Heart right ventricle (tissue), 16 donors: ENCODE measurements at regions not wholly inside any gene's neighbourhood (a gene's known extent, or its start where the extent isn't known, plus 50 kb on each side); places are given as distances from the start of the nearest gene placed in this dataset.

Source experiments
- ATAC-seq, 8 donors: fragments of 200-7000 bp; cut with Tn5 transposase; one replicate each; pipeline ENCODE4 v1.9.1; 2020; ENCODE audit warnings: mild to moderate bottlenecking in 8 of 8, moderate library complexity in 8 of 8, moderate number of reproducible peaks in 1 of 8
- DNase-seq, 2 donors: peaks; one replicate each; pipeline ENCODE4 v3.0.0-alpha.2; 2020
- H3K27ac ChIP-seq, 10 donors: fragments of 200-600 bp; sonication (generic) in 2 of 10; one replicate each; pipeline versions ENCODE4 v1.5.0 to v1.8.0; 2020 to 2022; ENCODE audit warnings: mild to moderate bottlenecking in 3 of 10
- H3K27me3 ChIP-seq, 7 donors: fragments of 200-600 bp; one replicate each; pipeline ENCODE4 v1.8.0; 2021 to 2022; ENCODE audit warnings: mild to moderate bottlenecking in 2 of 7
- H3K36me3 ChIP-seq, 9 donors: fragments of 200-600 bp; sonication (generic) in 1 of 9; one replicate each; pipeline versions ENCODE4 v1.5.0 to v1.8.0; 2020 to 2022; ENCODE audit warnings: mild to moderate bottlenecking in 2 of 9
- H3K4me1 ChIP-seq, 9 donors: fragments of 200-600 bp; sonication (generic) in 1 of 9; one replicate each; pipeline versions ENCODE4 v1.5.0 to v1.8.0; 2020 to 2022; ENCODE audit warnings: mild to moderate bottlenecking in 4 of 9
- H3K4me3 ChIP-seq, 10 donors: fragments of 200-600 bp; sonication (generic) in 2 of 10; one replicate each; pipeline versions ENCODE4 v1.5.0 to v1.8.0; 2020 to 2022; ENCODE audit warnings: mild to moderate bottlenecking in 7 of 10, moderate library complexity in 2 of 10
- H3K9me3 ChIP-seq, 11 donors: fragments of 200-600 bp in 10 of 11; sonication (generic) in 2 of 11; one replicate each; pipeline versions ENCODE4 v1.5.0 to v1.8.0; 2013 to 2022; ENCODE audit warnings: mild to moderate bottlenecking in 2 of 11, control low read depth in 1 of 11, moderate library complexity in 1 of 11
- WGBS, 2 donors: extraction: QIAGEN DNeasy Blood & Tissue Kit; methylation state at CpG; one replicate each; pipeline ENCODE4 v1.1.7; 2013; ENCODE audit warnings: inconsistent platforms in 1 of 2; 5-methylcytosine and 5-hydroxymethylcytosine counted together
- intact Hi-C, 10 donors: fragments of 100-400 bp; cut with DNase I; formaldehyde crosslinking; loops; one replicate each; pipeline versions ENCODE4 v1.11.1 to v1.14.2; 2022
- TF ChIP-seq, protein P1 (sequence below), 9 donors: fragments of 200-600 bp; sonication (generic) in 2 of 9; IDR thresholded peaks; one replicate each; pipeline versions ENCODE4 v1.5.0 to v1.8.0; 2021 to 2022; ENCODE audit warnings: antibody characterized with exemption in 9 of 9, mild to moderate bottlenecking in 5 of 9, moderate library complexity in 1 of 9
- donor health status: Arrhythmogenic right ventricular cardiomyopathy.
- donor health status: ischemic (EF 13 %, LVEDD 7.1; RV severe dilation, severe dysfunction).
- donor health status: healthy with polysubstance abuse.
- donor health status: DM: no; HTN: yes; CAD: no.
- donor health status: DM: no; HTN: no; CAD: no.
- donor health status: ischemic (EF 25% LVEDD 6.9; RV normal size, moderate dysfunction).
- donor health status: ischemic (EF 25% LVEDD 5.7; RV mildly dilated, moderate dysfunction).
- donor health status: healthy.
- donor health status: DM: yes; HTN: yes; CAD: no.
- donor health status: Ischemic cardiomyopathy.
- donor health status: ischemic (EF 35%, LVEDD 5.7; RV mildly dilated, moderate dysfunction).
- donor health status: nonischemic (EF 11% LVEDD 7.7; RV severe dilation, severe dysfunction).
- donor health status: DM: yes; HTN: yes; CAD: no.
- donor health status: PGD.
- donor health status: ischemic (EF 29% LVEDD 5.4; RV normal size, mild dysfunction).
- donor health status: nonischemic (EF 23%, LVEDD 6.1; RV moderate dilation, normal function).

DNA sequence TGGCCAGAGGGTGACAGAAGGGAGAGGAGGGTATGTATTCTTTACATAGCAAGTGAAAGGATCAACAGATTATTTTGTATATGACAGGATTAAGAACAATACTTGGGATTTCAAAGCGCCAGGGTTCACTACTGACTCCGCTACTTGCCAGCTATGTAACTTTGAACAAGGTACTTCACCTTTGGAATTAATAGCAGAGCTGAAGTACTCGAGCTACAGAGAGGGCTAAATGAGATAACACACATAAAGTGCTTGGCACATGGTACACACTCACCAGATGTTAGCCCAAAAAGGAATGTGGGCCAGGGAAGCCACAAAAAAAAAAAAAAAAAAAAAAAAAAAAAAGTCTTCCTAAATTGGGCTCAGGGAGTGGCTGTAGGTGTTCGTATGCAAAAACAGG, 408.4 kb downstream of the BUD13 start:
- TF ChIP-seq, protein P1, sequence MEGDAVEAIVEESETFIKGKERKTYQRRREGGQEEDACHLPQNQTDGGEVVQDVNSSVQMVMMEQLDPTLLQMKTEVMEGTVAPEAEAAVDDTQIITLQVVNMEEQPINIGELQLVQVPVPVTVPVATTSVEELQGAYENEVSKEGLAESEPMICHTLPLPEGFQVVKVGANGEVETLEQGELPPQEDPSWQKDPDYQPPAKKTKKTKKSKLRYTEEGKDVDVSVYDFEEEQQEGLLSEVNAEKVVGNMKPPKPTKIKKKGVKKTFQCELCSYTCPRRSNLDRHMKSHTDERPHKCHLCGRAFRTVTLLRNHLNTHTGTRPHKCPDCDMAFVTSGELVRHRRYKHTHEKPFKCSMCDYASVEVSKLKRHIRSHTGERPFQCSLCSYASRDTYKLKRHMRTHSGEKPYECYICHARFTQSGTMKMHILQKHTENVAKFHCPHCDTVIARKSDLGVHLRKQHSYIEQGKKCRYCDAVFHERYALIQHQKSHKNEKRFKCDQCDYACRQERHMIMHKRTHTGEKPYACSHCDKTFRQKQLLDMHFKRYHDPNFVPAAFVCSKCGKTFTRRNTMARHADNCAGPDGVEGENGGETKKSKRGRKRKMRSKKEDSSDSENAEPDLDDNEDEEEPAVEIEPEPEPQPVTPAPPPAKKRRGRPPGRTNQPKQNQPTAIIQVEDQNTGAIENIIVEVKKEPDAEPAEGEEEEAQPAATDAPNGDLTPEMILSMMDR (IDR thresholded peaks at IDR 0.05), result no peak
- Histone ChIP-seq H3K27me3 (peaks cover 0 to 39% (median 12%) of the 10 kb centered on the region in 7 donors), H3K4me3 (no peak overlapping the region), H3K4me1 (no peaks in the 10 kb centered on the region), H3K36me3 (no peaks in the 10 kb centered on the region), H3K9me3 (no peaks in the 10 kb centered on the region), H3K27ac (no peak overlapping the region)
- no peak for ATAC-seq
- no peak for DNase-seq
- intact Hi-C loops, result no loop called here
- WGBS, 2 donors, result 51 to 54% methylated on average over 4 of the region's 4 CpGs

DNA sequence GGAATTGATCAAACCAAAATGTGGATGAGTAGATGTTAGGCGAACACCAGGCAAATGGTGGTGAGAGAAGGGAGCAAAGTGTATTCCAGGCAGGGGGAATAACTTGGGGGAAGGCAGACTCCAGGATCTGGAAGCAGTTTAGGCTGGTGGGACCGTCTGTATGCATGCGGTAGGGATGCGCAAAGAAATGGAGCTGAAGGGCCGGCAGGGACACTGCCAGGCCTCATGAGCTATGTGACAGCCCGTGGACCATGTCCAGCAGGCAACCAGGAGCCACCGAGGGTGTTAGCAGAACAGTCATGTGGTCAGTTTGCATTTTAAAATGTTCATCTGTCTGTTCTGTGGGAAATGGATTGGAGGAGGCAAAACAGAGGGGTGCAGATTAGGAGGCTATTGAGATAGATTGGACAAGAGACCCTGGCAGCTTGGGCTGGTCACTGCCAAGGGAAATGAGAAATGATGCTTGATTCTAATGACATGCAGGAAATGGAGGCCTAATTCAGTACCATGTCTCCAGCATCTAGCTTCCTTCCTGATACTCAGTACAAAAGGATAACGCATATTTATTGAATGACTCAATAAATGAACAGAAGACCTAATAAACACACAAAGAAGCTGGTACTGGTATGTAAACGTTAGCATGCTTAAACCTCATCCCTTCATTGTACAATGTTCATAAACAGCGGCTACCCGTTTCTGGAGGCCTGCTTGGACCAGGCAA, 412.4 kb downstream of the BUD13 start:
- no peaks in the 10 kb centered on the region for H3K4me1 ChIP-seq
- WGBS, 2 donors, result 74 to 76% methylated on average over 11 of the region's 11 CpGs
- H3K36me3 ChIP-seq, result no peaks in the 10 kb centered on the region
- no peaks in the 10 kb centered on the region for H3K9me3 ChIP-seq
- no peak for DNase-seq
- H3K27ac ChIP-seq, result no peak overlapping the region
- intact Hi-C loops, result no loop called here
- ATAC-seq, result no peak
- peaks cover 0 to 62% (median 34%) of the 10 kb centered on the region in 7 donors for H3K27me3 ChIP-seq
- TF ChIP-seq, protein P1 (IDR thresholded peaks at IDR 0.05), result no peak
- H3K4me3 ChIP-seq, result no peak overlapping the region

DNA sequence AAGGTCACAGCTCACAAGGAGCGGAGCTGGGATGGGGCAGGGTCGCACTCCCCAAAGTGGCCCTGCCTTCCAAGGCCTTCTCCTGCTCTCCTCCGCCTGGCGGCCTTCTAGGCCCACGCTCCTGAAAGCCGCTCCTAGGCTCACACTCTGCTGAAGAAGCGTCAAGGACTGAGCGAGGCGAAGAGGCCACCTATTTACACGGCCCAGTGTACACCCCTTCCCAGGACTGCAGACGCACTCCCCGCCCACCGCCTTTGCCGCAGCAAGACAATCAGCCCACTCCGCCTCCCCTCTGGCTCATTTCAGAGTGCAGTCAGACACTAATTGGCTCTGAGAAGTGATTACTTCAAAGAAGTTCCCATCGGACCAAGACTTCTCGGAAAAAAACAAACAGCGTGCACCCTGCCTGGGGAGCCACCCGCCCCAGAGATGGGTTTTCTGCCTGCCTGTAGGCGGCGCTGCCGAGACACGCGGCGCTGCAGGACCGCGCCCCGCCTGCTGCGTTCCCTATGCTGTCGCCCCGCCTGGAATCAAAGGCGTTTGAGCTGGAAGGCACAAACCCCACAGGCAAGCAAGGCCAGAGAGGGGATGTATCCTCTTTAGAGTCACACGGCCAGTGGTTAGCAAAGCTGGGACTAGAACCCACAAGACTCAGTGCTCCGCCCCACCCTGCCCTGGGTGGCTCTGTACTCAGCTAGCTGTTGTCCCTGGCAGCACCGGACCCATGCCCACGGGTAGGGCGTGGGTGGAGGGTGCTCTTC, 414.8 kb downstream of the BUD13 start:
- H3K4me3 ChIP-seq, result no peak overlapping the region
- intact Hi-C loops, result no loop called here
- TF ChIP-seq, protein P1 (IDR thresholded peaks at IDR 0.05), result peak in 7 of 9 donors; percentile 27 to 53 (median 35)
- ATAC-seq (no peak), DNase-seq (no peak)
- no peaks in the 10 kb centered on the region for H3K9me3 ChIP-seq
- no peaks in the 10 kb centered on the region for H3K4me1 ChIP-seq
- no peaks in the 10 kb centered on the region for H3K36me3 ChIP-seq
- H3K27ac ChIP-seq, result no peak overlapping the region
- peaks cover 0 to 63% (median 34%) of the 10 kb centered on the region in 7 donors for H3K27me3 ChIP-seq
- 40 to 45% methylated on average over 37 of the region's 37 CpGs for WGBS, 2 donors

DNA sequence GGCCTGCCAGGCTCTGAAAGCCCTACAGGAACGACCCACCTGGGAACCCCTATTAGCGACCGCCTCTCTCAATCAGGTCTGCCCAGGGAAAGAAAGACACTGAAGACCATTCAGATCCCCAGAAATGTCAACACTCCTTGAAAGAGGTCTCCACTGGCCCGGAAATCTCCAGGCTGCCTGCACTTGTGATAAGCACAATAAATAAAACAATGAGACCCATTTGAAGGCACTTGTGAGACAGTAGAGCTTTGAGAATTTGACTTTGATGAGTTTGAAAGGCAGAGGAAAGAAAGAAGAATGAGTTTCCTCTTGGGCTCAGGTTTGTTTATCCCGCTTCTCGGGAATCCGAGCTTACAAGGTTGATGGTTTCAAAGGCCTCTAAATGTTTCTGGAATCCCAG, 416.3 kb downstream of the BUD13 start:
- TF ChIP-seq, protein P1 (IDR thresholded peaks at IDR 0.05), result no peak
- H3K27me3 ChIP-seq, result peaks cover 0 to 53% (median 31%) of the 10 kb centered on the region in 7 donors
- intact Hi-C loops, result no loop called here
- H3K4me3 ChIP-seq, result no peak overlapping the region
- no peak for DNase-seq
- H3K9me3 ChIP-seq, result no peaks in the 10 kb centered on the region
- ATAC-seq, result no peak
- H3K27ac ChIP-seq, result no peak overlapping the region
- H3K4me1 ChIP-seq, result no peaks in the 10 kb centered on the region
- H3K36me3 ChIP-seq, result no peaks in the 10 kb centered on the region
- 56 to 62% methylated on average over 7 of the region's 7 CpGs for WGBS, 2 donors
